ENCODE measurements at regions not wholly inside any gene's neighbourhood (a gene's known extent, or its start where the extent isn't known, plus 50 kb on each side); places are given as distances from the start of the nearest gene placed in this dataset.
A peak's percentile ranks its signal among the peaks of the same experiment; 100 is the strongest.
"Not testable (repeated sequence)": the region's sequence is repeated elsewhere in the genome, so short reads cannot be mapped to it uniquely, and the experiment has no call there.

DNA sequence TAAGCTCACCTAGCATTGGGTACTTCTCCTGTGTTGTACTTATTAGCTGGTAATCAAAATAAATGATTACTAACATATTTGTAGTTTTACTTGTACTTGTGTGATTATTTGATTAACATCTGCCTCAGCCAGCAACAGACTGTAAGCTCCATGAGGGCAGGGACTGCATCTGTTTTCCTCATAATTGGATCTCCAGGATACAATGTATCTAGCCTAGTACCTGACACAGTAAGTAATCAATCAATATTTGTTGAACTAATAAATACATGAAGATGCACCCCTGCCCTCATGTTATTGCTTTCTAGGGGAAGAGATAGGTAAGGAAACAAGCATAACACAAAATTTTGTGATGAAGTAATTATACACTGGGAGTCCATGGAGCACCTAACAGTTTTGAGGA is 101.5 kb downstream of the TENT5C start:
- no peak for DNase-seq (ENCODE audit: low spot score)

DNA sequence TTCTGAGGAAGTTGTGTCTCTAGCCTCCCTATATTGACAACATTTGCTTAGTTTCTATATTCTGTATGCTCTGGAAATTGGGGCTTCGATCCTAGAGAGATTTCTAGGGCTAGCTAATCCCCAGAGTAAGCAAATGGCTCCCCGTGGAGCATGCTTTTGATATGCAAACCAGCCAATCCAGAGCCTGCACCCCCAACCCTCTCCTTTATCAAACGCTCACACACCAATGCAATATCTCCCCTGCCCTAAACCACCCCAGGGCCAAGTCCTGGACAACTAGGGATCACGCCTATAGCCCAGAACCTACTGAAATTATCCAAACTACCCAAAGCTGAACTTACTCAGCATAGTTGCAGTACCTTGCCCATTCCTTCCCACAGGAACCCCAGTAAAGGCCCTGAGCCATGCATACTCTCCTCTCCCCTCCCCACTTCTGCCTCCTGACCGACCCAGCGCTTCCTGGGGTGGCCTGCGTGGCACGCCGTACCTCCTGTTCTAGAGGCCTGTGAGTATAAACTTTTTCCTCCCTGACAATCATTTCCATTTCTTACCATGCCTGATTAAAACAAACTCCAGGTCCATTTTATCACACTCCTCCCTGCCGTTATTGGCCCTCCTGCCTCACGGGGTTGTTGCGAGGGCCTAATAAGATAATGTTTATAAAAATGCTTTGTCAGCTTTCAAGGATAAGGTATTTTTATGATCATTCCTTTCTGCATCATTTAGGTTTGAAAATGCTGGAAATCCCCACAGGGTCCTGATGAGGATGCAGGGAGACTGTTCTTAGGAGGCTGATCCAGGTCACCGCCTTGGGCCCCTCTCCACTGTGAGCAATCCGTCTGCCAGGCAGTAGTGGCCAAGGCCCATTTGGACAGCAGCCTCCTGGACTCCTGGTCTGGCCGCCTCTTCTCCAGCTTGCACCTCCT is 102.7 kb downstream of the TENT5C start:
- no peak for DNase-seq (ENCODE audit: low spot score)

DNA sequence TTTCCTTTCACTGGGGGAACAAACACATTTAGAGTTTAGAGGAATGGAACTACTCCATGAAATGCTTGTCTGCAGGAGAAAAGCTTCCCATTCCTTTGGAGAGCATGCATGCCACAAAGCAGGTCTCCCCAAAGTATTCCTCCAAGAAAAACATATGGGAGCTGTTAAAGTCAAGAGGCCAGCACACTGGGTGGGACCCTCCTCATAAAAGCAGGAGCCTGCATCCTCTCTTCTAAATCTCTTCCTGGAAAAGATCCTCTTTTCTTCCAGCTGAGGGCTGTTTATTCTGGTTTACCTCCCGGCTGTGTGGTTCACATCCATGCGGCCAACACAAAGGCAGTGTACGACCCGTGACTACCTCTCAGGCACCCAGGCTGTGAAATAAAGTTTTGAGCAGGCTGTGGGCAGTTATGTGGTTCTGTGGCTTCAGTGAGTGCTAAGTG is 103.4 kb downstream of the TENT5C start:
- DNase-seq (ENCODE audit: low spot score) = no peak

DNA sequence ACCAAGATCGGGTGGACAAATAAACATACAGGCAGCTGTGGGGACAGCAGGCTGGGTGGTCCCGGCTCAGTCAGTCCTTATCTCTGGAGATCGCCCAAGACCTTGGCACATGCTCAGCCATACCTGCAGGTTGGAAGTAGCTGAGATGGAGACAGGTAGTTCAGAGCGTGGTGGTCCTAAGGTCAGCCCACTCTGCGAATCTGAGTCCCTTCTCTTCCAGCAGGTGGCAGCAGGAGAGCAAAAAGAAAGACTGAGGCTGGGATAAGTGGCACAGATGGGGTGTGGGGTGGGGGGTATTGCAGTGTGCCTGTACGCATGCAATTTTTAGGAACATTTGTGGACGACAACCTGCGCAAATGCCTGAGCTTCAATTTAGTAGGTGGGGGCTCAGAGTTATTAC is 104.9 kb downstream of the TENT5C start:
- peak; percentile 43 for DNase-seq (ENCODE audit: low spot score)

DNA sequence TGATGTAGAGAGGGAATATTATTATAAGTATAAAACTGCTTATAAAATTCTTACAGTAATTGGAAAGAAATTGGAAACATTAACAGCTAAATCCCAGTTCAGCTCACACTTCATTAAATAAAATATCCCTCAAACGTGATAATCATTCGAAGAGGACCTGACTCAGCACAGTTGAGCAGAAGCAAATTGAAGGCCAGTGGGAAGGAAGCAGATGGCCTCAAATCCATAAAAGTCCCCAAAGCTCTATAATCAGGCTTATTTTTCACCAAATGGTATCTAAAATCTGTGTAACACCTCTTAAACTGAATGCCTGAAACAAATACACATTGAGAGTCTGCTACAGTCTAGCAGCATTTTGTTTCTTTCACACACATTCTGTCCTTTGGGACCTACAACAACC is 106.8 kb downstream of the TENT5C start:
- DNase-seq (ENCODE audit: low spot score) = no peak

DNA sequence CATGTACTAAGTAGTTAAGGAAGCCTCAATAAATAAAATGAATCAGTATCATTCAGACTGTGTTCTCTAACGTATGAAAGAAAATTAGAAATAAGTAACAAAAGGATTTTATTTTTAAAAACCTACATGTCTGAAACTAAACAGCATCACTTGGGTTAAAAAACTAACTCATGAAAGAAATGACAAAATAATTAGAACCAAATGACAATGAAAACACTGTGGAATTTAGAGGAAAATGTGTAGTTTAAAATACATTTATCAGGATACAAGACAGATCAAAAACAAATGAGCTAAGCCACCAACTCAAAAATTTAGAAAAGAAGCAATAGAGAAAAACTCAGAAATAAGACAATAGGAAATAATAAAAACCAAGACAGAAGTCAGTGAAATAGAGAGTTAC is 108.7 kb downstream of the TENT5C start:
- no peak for DNase-seq (ENCODE audit: low spot score)

DNA sequence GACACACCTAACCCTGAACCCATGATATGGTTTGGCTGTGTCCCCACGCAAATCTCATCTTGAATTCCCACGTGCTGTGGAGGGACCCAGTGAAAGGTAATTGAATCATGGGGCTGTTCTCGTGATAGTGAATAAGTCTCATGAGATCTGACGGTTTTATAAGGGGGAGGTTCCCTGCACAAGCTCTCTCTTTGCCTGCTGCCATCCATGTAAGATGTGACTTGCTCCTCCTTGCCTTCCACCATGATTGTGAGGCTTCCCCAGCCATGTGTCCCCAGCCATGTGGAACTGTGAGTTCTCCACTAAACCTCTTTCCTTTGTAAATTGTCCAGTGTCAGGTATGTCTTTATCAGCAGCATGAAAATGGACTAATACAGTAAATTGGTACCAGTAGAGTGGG is 110.2 kb downstream of the TENT5C start:
- not testable (repeated sequence) for DNase-seq (ENCODE audit: low spot score)

DNA sequence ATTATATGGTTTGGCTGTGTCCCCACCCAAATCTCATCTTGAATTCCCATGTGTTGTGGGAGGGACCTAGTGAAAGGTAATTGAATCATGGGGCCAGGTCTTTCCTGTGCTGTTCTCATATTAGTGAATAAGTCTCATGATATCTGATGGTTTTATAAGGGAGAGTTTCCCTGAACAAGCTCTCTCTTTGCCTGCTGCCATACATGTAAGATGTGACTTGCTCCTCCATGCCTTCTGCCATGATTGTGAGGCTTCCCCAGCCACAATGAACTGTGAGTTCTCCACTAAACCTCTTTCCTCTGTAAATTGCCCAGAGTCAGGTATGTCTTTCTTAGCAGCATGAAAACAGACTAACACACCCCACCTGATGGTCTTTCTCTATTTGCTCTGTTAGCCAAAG is 112.1 kb downstream of the TENT5C start:
- not testable (repeated sequence) for DNase-seq (ENCODE audit: low spot score)

DNA sequence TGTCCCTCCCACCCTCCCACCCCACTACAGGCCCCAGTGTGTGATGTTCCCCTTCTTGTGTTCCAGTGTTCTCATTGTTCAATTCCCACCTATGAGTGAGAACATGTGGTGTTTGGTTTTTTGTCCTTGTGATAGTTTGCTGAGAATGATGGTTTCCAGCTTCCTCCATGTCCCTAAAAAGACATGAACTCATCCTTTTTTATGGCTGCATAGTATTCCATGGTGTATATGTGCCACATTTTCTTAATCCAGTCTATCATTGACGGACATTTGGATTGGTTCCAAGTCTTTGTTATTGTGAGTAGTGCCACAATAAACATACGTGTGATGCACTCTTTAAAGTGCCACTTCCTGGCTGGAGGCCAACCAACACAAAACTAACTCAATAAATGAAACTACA is 112.7 kb downstream of the TENT5C start:
- not testable (repeated sequence) for DNase-seq (ENCODE audit: low spot score)

DNA sequence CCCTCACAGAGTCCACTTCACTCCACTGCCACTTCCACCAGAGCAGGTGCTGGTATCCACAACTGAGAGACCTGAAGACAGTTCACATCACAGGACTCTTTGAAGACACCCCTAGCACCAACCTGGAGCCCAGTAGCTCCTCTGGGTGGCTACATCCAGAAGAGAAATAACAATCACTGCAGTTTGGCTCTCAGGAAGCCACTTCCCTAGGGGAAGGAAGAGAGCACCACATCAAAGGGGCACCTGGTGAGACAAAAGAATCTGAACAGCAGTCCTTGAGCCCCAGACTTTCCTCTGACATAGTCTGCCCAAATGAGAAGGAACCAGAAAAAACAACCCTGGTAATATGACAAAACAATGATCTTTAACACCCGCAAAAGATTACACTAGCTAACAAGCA is 113.2 kb downstream of the TENT5C start:
- no peak for DNase-seq (ENCODE audit: low spot score)

DNA sequence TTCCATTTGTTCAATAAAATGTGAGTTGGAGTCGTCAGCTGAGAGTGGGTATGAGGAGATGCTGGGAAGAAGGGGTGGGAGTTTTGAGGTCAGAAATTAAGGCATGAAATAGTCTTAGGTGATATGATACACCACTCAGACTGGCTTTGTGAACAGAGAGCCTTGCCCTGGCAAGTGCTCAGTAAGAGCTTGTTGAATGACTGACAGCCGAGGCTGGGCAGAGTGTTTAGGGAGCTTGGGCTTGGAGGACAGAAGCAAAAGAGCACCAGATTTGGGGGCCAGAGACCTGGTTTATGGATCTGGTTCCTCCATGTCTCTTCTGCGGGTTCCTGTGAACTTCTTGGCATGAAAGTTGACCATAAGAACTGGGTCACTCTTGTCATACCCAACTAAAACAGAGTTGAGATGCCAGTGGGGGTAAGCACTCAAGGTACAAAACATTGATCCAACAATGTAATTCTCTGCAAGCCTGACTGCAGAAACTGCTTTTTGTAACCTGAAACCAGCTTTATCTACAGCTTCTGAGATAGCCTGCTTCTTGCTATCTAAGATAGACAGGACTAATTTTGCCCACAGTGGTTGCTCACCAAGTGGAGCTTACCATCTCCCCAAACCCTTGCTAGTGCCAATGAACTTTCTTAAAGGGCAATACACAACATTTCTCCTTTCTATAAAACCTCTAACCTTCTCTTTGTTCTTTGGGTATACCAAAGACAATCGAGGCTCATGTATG is 126.4 kb downstream of the TENT5C start:
- DNase-seq (ENCODE audit: low spot score) = no peak

DNA sequence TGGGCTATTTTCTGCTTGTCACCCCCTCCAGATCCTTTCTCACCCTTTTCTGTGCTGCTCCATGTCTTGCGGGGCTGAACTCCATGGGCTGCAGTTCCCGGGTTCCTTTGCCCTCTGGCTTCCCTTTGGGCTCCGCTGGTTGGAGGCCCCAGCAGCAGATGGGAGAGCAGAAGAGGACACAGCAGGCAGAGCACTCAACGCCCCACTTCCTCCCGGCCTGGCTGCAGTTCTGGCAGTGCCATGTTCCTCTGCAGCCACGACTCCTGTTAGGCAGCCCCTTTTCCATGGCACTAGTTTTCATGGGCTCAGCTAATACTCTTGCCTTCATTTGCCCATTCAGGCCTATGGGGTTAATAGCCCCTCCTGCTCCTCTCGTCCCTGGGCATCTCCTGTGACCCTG is 127.1 kb downstream of the TENT5C start:
- DNase-seq (ENCODE audit: low spot score) = no peak

DNA sequence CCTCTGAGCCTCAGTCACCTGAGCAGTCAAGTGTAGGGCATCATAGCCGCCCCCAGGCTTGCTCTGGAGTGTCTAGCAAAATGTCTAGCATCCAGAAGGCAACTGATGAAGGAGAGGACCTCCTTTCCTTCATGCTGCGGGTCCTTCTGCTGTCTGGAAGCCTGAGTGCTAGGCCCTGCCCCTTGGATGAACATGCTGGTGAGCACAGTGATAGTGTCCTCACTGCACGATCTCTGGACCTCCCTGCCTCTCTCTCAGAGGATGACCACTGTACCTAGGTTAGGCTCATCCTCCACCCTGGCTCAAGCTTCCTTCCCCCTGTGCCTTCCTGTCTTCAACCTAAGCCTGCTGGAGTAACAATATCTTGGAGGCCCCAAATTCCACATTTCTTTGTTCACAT is 128.6 kb downstream of the TENT5C start:
- DNase-seq (ENCODE audit: low spot score) = no peak

DNA sequence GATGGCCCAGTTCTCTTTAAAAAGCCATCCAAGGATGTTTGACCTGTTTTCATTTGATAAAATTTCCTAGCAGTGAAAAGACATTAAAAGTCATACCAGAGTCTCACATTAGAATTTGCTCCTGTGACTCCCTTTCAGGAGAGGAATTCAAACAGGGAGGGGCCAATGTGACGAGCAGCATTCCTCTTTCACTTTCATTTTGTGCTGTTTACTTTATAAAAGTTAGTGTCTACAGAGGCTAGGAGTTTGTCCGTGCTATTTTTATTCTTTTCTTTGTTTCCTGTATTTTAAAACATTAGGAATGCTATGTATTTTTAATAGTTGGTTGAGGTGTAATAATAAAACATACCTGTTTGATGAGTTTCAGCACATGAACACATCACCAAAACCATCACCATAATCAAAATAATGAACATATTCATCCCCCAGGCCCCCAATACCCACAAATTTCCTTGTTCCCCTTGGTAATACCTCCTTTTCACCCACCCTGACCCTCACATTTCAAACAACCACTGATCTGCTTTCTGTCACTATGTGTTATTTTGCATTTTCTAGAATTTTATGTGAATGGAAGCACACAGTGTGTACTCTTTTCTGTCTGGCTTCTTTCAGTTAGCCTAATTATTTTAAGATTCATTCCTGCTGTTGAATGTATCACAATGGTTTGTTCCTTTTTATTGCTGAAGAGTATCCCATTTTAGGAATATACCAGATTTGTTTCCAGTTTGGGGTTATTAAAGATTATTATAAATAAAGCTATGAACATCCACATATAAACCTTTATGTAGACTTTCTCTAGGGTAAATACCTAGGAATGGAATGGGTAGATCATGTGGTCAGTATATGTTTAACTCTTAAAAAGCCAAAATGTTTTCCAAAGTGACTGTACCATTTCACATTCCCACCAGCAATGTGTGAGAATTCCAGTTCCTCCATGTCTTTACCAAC is 129.5 kb downstream of the TENT5C start:
- peak; percentile 50 for DNase-seq (ENCODE audit: low spot score)

DNA sequence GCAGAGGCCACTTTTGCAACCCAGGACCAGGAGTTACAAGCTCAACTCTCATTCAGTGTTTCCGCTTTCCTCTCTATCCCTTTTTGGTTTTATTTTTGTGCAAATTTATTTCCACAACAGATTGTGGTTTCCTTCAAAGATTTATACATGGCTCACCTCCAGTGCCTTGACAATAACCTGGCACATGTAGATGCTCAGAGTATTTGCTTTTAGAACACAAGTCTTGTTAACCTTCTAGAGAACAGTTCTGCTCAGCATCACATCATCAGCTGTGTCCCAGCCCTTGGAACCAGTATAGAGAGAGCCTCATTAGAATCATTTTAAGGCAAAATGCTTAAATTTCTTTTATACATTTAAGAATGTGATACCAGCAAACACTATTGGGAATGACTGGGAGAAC is 133.7 kb downstream of the TENT5C start:
- no peak for DNase-seq (ENCODE audit: low spot score)

DNA sequence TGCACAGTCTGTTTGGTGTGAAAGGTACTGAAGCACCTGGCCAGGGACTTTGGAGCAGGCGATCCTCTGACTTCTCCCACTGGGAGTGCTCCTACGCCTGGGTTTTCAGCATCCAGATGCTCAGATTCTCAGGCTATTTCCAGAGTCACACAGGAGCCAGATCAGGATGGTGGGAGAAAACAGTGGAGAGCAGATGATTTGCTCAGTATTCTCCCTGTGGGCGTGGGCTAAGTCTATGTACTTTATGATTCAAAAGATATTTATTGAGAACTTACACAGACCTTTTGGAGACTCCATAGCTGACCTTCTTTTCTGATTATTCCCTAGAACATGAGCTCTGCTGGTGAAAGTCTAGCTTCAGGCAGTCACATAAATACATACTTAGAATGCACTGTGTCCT is 134.6 kb downstream of the TENT5C start:
- no peak for DNase-seq (ENCODE audit: low spot score)

DNA sequence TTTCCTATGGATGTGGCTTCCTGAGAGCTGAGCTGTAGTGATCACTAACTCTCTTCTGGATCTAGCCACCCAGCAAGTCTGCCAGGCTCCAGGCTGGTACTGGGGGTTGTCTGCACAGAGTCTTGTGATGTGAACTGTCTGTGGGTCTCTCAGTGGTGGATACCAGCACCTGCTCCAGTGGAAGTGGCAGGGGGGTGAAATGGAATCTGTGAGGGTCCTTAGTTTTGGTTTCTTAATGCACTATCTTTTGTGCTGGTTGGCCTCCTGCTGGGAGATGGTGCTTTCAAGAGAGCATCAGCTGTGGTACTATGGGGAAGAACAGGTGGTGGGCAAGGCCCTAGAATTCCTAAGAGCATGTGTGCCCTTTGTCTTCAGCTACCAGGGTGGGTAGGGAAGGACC is 140.7 kb downstream of the TENT5C start:
- not testable (repeated sequence) for DNase-seq (ENCODE audit: low spot score)

DNA sequence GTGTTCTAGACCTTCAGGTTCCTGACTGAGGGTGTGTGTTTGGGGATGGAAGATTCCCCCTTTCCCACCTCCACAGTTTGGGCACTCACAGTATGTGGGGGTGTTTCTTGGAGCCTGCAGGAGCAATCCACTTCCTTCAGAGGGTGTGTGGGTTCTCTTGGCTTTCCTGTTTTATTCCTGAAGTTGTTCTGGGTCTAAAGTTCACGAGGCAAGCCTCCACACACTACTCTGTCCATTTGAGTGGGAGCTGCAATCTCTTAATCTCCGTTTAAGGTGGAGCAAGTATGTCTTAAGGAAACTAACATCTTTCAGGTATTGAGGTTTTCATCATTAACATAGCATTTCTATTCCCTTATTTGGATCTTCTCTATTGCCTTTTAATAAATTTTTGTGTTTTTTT is 141.8 kb downstream of the TENT5C start:
- DNase-seq (ENCODE audit: low spot score) = no peak

DNA sequence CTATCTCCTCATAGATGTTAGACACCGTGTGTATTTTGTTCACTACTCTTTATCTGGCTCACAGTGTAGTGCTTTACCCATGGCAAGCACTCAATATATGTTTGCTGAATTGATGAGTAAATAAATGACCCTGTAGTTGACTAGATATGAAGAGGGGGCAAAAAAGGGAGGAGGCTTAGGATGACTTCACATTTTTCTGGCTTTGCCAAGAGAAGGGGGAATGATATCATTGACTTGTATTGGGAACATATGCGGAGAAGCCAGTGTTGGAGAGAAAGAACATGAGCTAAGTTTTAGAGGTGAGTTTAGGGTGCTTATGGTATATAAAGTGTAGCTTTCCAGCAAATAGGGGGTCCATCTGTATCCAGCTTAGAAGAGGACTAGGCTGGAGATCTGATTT is 145.5 kb downstream of the TENT5C start:
- DNase-seq (ENCODE audit: low spot score) = no peak

DNA sequence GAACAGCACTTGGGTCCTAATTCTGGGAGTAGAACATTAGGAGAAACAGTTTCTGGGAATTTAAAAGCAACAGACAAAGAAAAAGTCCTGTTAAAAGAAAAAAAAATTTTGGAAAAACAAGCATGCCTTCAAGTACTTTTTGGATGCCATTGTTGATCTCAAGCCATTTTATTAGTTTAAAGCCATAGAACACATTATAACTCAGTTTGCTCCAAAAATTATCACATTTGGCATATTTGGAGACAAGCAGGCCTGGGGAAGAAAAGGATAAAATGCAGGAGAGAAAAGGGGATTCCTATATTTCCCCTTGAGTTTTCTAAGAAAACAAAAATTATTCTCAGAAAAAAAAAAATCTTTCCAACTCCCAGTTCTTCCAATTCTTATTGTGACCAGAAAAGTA is 146.8 kb downstream of the TENT5C start:
- DNase-seq (ENCODE audit: low spot score) = no peak

DNA sequence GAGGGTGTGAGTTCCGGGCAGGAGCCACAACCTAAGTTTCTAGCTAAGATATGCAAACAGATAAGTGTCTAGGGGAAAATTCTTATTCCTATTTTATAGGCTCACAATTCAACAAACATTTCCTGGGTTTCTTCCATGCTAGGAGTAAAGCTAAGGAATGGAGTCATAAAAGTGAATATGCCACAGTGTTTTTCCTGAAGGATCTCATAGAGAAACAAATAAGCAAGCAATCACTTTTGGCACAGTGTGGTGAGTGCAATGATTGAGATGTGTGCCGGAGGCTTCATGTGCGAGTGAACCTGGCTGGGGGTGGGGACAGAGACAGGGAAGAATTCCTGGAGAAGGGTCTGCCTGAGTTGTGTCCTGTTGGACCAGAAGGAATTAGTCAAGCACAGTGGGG is 147.4 kb downstream of the TENT5C start:
- DNase-seq (ENCODE audit: low spot score) = no peak

DNA sequence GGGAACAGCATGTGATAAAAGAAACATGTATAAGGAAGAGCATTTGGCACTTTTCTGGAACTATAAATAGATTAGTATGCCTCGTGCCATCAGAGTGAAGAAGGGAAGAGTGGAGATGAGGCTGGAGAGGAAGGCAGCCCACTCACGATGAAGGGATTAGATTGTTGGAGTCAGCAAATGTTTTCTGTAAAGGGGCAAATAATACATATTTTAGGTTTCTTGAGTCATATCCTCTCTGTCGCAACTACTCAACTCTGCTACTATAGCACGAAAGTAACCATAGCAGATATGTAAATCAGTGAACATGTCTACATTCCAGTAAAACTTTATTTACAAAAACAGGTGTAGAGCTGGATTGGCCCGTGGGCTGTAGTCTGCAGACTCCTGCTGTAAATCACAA is 147.8 kb downstream of the TENT5C start:
- no peak for DNase-seq (ENCODE audit: low spot score)

Measured in NAMALWA (cell line).